DLD1 (cell line): ENCODE measurements at regions not wholly inside any gene's neighbourhood (a gene's known extent, or its start where the extent isn't known, plus 50 kb on each side); places are given as distances from the start of the nearest gene placed in this dataset.
"Not testable (repeated sequence)": the region's sequence is repeated elsewhere in the genome, so short reads cannot be mapped to it uniquely, and the experiment has no call there.

Experiments
- in situ Hi-C: cut with HindIII; loops from 2 replicates; pipeline ENCODE4 v1.10.0; 2017; ENCODE audit warnings: low sequenced_read_pairs

GRCh38 chr18:70709144-70709543 lies 420.3 kb downstream of the SOCS6 start:
- in situ Hi-C loops, result no loop called here

DNA sequence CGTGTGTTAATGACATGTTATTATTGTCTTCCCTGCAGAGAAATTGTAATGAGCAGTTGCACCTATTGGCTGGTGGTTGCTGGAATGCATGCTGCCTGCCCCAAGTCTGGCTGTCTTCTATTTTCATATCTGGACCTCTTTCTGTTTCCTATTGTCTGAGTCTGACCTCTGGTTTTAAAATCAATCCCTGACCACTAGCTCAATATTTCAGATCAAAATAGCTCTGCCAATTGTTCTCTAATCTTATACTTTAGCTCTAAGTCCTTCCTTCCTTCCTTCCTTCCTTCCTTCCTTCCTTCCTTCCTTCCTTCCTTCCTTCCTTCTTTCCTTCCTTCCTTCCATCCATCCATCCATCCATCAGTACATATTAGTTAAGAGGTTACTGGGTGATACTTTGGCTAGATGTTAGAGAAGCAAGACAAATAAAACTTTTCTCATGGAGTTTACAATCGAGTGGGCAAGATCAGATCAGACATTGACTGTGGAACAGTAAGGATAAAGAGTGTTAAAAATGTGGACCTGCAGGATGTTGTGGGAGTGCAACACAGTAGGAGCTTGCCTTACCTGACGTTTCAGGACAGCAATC lies 417.1 kb downstream of the SOCS6 start:
- in situ Hi-C loops, result no loop called here

DNA sequence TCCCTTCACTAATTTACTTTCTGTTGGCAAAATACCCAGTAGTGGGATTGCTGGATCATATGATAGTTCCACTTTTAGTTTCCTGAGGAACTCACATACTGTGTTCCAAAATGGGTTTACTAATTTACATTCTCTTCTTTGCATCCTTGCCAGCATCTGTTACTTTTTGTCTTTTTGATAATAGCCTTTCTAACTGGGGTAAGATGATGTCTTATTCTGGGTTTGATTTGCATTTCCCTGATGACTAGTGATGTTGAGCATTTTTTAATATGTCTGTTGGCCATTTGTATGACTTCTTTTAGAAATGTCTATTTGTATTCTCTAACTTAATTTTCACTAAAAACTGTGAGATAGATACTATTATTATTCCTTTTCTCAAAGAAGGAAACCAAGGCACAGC lies 411.7 kb downstream of the SOCS6 start:
- in situ Hi-C loops, result no loop called here

- in situ Hi-C loops, result no loop called here
Measured at GRCh38 chr18:70698574-70698973, 409.7 kb downstream of the SOCS6 start.

DNA sequence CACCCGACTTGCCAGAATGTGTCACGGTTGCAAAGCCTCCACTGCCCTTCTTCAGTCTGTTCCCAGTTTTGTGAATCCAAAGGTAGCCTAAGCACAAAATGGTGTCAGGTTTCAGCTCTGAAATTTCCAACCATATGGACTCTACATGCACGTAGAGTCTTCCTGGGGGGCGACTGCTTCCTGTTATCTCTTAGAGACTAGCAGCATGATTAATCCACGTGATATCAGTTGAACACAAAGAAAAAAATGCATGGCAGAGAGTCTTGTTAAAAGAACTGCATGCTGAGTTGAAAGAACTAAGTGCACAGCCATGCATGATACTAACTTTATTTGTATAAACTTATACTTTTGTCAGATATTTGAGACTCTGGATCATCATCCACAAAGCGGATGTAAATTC lies 404.4 kb downstream of the SOCS6 start:
- in situ Hi-C loops, result no loop called here

GRCh38 chr18:70689765-70690164 lies 400.9 kb downstream of the SOCS6 start:
- in situ Hi-C loops, result not testable (repeated sequence)

GRCh38 chr18:70688286-70688685 lies 399.4 kb downstream of the SOCS6 start:
- in situ Hi-C loops, result no loop called here

- in situ Hi-C loops, result no loop called here
Measured at GRCh38 chr18:70684821-70685220, 396.0 kb downstream of the SOCS6 start.

GRCh38 chr18:70683263-70683662 lies 394.4 kb downstream of the SOCS6 start:
- in situ Hi-C loops, result no loop called here

DNA sequence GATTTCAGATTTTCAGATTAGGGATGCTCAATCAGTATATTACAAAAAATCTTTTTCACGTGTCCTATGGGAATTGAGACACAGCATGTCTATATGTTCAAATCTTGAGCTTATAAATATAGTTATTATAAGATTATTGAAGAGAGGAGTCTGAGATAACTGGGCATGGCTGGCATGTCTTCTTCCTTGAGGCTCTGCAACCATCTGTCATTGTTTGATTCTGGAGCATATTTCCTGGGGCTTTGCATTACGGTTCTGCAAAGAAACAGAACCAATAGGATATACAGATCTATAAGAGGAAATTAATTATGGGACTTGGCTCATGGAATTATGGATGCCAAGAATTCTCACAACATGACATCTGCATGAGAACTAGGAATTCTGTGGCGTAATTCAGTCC lies 386.1 kb downstream of the SOCS6 start:
- in situ Hi-C loops, result no loop called here

DNA sequence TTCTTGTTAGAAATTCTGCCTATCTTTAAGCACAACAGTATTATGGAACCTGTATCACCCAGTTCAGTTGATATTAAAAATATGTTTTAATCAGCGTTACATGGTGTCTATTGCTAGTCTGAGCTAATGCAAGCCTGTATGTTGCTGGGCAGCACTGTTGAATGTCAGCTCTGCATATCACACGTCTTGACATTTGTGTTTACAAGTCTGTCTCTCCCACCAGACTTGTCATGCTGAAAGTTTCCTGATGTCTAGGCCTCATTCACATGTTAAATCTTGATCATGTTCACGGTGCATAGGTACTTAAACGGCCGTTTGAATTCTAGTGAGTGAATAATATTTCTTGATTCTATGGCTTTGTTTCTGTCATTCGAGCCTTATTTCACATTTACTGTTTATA lies 385.0 kb downstream of the SOCS6 start:
- in situ Hi-C loops, result no loop called here

DNA sequence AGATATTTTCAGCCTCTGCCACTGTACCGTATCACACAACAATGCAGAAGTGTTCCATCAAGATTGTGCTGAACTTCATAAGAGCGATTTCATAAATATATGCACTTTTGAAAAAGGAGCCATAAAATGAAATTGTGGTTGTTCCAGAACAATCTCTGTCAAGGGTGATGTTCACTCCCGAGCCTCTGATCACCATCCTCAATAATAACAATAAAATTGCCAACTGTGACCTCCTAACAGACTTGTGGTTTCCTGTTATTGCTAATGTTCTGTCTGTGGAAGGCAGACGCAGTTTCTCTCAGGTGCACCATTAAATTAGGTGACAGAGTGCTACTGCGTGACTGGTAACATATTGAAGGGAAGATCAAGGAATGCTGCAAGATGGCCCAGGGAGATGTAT lies 383.7 kb downstream of the SOCS6 start:
- in situ Hi-C loops, result no loop called here

DNA sequence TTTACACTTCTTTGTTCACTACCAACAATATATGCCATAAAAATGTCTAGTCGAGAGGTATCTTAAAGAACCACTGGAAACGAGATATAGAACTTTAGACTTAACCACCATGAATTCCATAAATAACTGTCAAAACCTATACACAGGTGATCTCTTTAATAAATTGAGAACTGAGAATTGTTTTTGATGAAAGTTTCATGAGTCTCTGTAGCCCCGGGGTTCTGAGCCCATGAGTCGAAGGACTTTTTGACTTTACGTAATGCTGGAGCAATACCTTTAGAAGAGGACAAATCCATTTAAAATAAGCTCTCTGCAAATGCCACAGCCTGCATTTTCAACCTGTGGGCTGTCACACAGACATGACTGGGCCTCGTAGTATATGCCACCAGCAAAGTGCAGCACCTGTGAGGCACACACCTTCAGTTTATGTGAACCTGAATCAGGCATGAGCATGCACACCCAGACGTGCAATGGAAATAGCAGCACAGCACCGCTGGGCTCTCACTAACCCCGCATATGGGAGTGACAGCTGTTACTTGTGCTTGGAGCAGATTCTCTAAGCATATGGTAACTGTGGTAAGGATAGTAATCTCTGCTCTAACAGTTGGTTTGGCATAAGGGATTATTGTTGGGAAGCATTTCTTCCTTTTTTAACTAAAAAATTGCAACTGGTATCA lies 383.2 kb downstream of the SOCS6 start:
- in situ Hi-C loops, result no loop called here

DNA sequence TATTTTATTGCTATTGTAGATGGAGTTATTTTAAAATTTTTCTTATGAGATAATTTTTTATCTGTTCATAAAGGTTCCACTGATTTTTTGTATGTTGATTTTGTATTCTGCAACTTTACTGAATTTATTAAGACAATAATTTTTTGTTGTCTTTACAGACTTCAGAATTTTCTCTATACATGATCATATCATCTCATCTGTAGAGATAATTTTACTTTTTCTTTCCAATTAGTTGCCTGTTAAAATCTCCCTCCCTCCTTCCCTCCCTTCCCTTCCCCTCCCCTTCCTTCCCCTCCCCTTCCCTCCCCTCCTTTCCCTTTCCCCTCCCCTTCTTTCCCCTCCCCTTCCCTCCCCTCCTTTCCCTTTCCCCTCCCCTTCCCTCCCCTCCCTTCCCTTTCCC lies 378.1 kb downstream of the SOCS6 start:
- in situ Hi-C loops, result no loop called here

DNA sequence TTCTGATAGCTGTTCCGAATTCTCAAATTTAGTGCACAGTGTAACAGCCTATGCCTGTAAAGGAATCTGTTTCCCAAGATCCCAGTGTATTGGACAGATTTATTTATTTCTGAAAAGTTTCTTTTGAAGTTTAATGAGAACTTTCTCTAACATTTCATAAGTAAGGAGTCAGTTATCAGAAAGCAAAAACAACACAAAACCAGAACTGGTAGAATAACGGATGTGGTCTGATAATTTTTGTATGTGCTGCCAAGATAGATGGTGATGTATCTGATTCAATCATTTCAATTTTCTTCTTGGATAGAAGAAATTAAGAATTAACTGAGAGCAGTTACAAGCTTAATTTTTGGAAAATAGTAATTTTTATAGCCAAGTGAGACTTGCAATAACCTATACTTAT lies 374.3 kb downstream of the SOCS6 start:
- in situ Hi-C loops, result no loop called here

- in situ Hi-C loops, result no loop called here
Measured at GRCh38 chr18:70662588-70662987, 373.7 kb downstream of the SOCS6 start.

- in situ Hi-C loops, result no loop called here
Measured at GRCh38 chr18:70659036-70659925, 370.4 kb downstream of the SOCS6 start.

- in situ Hi-C loops, result no loop called here
Measured at GRCh38 chr18:70653671-70654070, 364.8 kb downstream of the SOCS6 start.

GRCh38 chr18:70650878-70651277 lies 362.0 kb downstream of the SOCS6 start:
- in situ Hi-C loops, result no loop called here

GRCh38 chr18:70649683-70650082 lies 360.8 kb downstream of the SOCS6 start:
- in situ Hi-C loops, result no loop called here

- in situ Hi-C loops, result no loop called here
Measured at GRCh38 chr18:70645971-70646370, 357.1 kb downstream of the SOCS6 start.

DNA sequence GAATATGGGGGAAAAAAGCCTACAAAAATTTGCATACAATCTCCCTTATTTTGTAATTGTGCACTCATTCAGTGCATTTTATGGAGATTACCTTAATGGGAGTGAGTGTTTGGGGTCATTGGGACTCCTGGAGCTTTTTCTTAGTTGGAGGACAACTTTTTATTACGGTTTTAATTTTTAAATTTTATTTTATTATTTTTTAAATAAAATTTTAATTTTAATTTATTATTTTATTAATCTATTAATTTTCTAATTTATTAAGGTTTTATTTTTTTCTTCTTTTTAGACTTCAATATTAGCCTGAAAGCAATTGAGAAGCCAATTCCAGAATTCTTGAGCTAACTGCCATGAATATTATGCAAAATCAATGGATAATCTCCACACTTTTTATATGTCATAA lies 355.0 kb downstream of the SOCS6 start:
- in situ Hi-C loops, result no loop called here
